ENCODE measurements at regions not wholly inside any gene's neighbourhood (a gene's known extent, or its start where the extent isn't known, plus 50 kb on each side); places are given as distances from the start of the nearest gene placed in this dataset.

DNA sequence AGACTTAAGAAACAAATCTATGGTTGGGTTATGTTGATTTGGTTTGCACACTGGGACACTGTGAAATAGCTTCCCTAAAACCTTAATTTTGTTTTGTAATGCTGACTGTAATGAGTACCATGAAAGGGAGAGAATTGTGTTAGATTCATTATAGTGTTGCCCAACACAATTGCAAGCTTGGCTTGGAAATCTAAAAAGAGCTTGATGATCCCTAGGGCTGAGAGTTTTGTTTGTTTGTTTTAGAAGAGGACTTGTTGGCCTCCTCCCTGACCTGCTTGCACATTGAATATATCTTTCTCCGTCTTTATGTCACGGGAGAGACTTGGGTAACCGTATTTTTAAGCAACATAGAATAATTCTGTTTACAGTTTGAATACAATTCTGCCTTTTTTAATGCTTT is 410.1 kb downstream of the ARL4A start:
- no peak overlapping the region for H3K27ac ChIP-seq (ENCODE audit: low read depth in 2 of 2, low read length in 2 of 2)
- intact Hi-C loops (cut with DNase I) = no loop called here
- H3K4me1 ChIP-seq (ENCODE audit: control insufficient read depth in 2 of 3, insufficient read depth in 2 of 3, low read depth in 1 of 3, low read length in 3 of 3) = no peaks in the 10 kb centered on the region
- H3K4me3 ChIP-seq (ENCODE audit: low read length in 3 of 3) = no peak overlapping the region
- no peaks in the 10 kb centered on the region for H3K27me3 ChIP-seq (ENCODE audit: control insufficient read depth, insufficient read depth, low read length)
- H3K9me3 ChIP-seq (ENCODE audit: control insufficient read depth in 2 of 3, insufficient read depth in 1 of 3, low read length in 3 of 3) = no peaks in the 10 kb centered on the region
- FAIRE-seq = no peak
- TF ChIP-seq, protein P1, sequence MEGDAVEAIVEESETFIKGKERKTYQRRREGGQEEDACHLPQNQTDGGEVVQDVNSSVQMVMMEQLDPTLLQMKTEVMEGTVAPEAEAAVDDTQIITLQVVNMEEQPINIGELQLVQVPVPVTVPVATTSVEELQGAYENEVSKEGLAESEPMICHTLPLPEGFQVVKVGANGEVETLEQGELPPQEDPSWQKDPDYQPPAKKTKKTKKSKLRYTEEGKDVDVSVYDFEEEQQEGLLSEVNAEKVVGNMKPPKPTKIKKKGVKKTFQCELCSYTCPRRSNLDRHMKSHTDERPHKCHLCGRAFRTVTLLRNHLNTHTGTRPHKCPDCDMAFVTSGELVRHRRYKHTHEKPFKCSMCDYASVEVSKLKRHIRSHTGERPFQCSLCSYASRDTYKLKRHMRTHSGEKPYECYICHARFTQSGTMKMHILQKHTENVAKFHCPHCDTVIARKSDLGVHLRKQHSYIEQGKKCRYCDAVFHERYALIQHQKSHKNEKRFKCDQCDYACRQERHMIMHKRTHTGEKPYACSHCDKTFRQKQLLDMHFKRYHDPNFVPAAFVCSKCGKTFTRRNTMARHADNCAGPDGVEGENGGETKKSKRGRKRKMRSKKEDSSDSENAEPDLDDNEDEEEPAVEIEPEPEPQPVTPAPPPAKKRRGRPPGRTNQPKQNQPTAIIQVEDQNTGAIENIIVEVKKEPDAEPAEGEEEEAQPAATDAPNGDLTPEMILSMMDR (IDR thresholded peaks at IDR 0.05; ENCODE audit: borderline replicate concordance, extremely low read depth, insufficient read depth) = no peak
- peak in 1 of 5 donors; percentile 14 for DNase-seq
- H3K9ac ChIP-seq (ENCODE audit: low read length in 3 of 3) = no peak overlapping the region
- no peaks in the 10 kb centered on the region for H3K36me3 ChIP-seq (ENCODE audit: control insufficient read depth in 2 of 3, insufficient read depth in 3 of 3, low read length in 3 of 3)

DNA sequence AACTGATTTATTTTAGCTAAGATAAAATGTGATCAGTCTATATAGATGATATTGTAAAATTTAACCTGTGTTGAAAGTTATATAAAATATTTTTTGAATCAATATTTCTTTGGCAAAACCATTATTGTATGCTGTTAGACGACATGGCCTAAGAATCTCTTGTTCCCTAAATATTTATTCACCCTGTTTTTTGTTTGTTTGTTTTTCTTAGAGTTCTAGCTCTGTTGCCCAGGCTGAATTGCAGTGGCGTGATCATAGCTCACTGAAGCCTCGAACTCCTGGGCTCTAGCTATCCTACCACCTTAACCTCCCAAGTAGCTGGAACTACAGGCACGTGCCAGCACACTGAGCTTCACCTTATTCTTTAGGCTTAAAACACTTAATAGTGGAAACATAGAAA is 410.7 kb downstream of the ARL4A start:
- H3K27me3 ChIP-seq (ENCODE audit: control insufficient read depth, insufficient read depth, low read length) = no peaks in the 10 kb centered on the region
- H3K36me3 ChIP-seq (ENCODE audit: control insufficient read depth in 2 of 3, insufficient read depth in 3 of 3, low read length in 3 of 3) = no peaks in the 10 kb centered on the region
- FAIRE-seq (no peak), DNase-seq (no peak)
- H3K4me3 ChIP-seq (ENCODE audit: low read length in 3 of 3) = no peak overlapping the region
- TF ChIP-seq, protein P1 (IDR thresholded peaks at IDR 0.05; ENCODE audit: borderline replicate concordance, extremely low read depth, insufficient read depth) = no peak
- no peaks in the 10 kb centered on the region for H3K9me3 ChIP-seq (ENCODE audit: control insufficient read depth in 2 of 3, insufficient read depth in 1 of 3, low read length in 3 of 3)
- intact Hi-C loops (cut with DNase I) = no loop called here
- H3K9ac ChIP-seq (ENCODE audit: low read length in 3 of 3) = no peak overlapping the region
- no peak overlapping the region for H3K27ac ChIP-seq (ENCODE audit: low read depth in 2 of 2, low read length in 2 of 2)
- H3K4me1 ChIP-seq (ENCODE audit: control insufficient read depth in 2 of 3, insufficient read depth in 2 of 3, low read depth in 1 of 3, low read length in 3 of 3) = no peaks in the 10 kb centered on the region

DNA sequence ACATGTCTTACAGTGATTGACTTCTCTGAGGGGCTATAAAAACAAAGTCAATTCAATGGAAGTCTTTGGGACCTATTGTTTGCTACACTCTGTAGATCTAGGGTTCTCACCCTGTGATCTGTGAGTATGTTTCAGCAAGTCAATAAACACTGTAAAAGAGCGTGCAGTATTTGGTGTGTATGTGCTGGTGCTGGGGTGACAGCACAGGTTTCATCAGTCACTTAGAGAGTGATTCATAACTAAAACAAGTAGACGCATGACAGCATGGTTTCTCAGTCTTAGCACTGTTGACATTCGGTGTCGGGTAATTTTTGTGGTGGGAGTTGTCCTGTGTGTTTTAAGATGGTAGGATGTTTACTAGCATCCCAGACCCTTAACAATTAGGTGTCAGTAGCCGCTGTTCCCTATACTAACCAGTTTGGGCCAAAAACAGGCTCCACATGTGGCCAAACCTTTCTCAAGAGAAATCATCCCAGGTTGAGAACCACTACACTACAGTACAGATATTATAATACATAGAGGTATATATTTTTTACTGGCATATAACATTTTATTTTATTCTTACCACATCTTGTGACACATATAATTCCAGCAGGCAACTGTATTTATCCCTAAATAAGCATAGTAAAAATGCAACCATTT is 411.8 kb downstream of the ARL4A start:
- intact Hi-C loops (cut with DNase I) = no loop called here
- H3K4me1 ChIP-seq (ENCODE audit: control insufficient read depth in 2 of 3, insufficient read depth in 2 of 3, low read depth in 1 of 3, low read length in 3 of 3) = no peaks in the 10 kb centered on the region
- H3K9ac ChIP-seq (ENCODE audit: low read length in 3 of 3) = no peak overlapping the region
- no peaks in the 10 kb centered on the region for H3K36me3 ChIP-seq (ENCODE audit: control insufficient read depth in 2 of 3, insufficient read depth in 3 of 3, low read length in 3 of 3)
- no peak overlapping the region for H3K4me3 ChIP-seq (ENCODE audit: low read length in 3 of 3)
- DNase-seq = no peak
- FAIRE-seq = no peak
- TF ChIP-seq, protein P1 (IDR thresholded peaks at IDR 0.05; ENCODE audit: borderline replicate concordance, extremely low read depth, insufficient read depth) = no peak
- no peak overlapping the region for H3K27ac ChIP-seq (ENCODE audit: low read depth in 2 of 2, low read length in 2 of 2)
- no peaks in the 10 kb centered on the region for H3K9me3 ChIP-seq (ENCODE audit: control insufficient read depth in 2 of 3, insufficient read depth in 1 of 3, low read length in 3 of 3)
- H3K27me3 ChIP-seq (ENCODE audit: control insufficient read depth, insufficient read depth, low read length) = no peaks in the 10 kb centered on the region

DNA sequence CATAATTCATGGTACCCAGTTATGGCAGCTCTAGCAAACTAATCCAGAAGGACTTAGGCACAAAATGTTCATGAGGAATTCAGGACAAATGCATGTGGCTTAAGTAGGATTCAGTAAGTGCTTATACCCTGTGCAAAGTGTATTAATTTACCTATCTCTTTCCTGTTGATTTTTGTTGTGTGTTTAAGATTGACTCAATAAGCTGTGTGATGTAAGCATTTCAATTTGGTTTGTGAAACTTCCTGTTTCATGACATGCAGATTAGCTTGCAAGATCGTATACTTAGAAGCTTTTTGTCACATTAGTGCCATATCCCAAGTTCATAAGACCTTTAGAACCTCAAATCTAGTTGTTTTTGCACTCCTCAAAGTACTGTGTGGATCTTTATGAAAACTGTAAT is 416.7 kb downstream of the ARL4A start:
- DNase-seq = no peak
- no peak overlapping the region for H3K27ac ChIP-seq (ENCODE audit: low read depth in 2 of 2, low read length in 2 of 2)
- H3K4me1 ChIP-seq (ENCODE audit: control insufficient read depth in 2 of 3, insufficient read depth in 2 of 3, low read depth in 1 of 3, low read length in 3 of 3) = no peaks in the 10 kb centered on the region
- no peaks in the 10 kb centered on the region for H3K27me3 ChIP-seq (ENCODE audit: control insufficient read depth, insufficient read depth, low read length)
- no peak for FAIRE-seq
- TF ChIP-seq, protein P1 (IDR thresholded peaks at IDR 0.05; ENCODE audit: borderline replicate concordance, extremely low read depth, insufficient read depth) = no peak
- H3K9ac ChIP-seq (ENCODE audit: low read length in 3 of 3) = no peak overlapping the region
- intact Hi-C loops (cut with DNase I) = no loop called here
- no peaks in the 10 kb centered on the region for H3K9me3 ChIP-seq (ENCODE audit: control insufficient read depth in 2 of 3, insufficient read depth in 1 of 3, low read length in 3 of 3)
- H3K36me3 ChIP-seq (ENCODE audit: control insufficient read depth in 2 of 3, insufficient read depth in 3 of 3, low read length in 3 of 3) = no peaks in the 10 kb centered on the region
- no peak overlapping the region for H3K4me3 ChIP-seq (ENCODE audit: low read length in 3 of 3)
